Nephron (organoid): ENCODE measurements at regions not wholly inside any gene's neighbourhood (a gene's known extent, or its start where the extent isn't known, plus 50 kb on each side); places are given as distances from the start of the nearest gene placed in this dataset.

Experiments used
- H3K27ac Mint-ChIP-seq, 3 experiments: 2 replicates each; pipeline ENCODE4 v1.8.0; 2020; ENCODE audit warnings: mixed read lengths in 3 of 3, mild to moderate bottlenecking in 2 of 3, moderate library complexity in 1 of 3
- H3K27me3 Mint-ChIP-seq: 2 replicates; pipeline ENCODE4 v1.8.0; 2021; ENCODE audit warnings: low read depth, mild to moderate bottlenecking, moderate library complexity, mixed read lengths
- H3K36me3 Mint-ChIP-seq: 2 replicates; pipeline ENCODE4 v1.8.0; 2020; ENCODE audit warnings: low read depth, mixed read lengths
- H3K4me1 Mint-ChIP-seq: 2 replicates; pipeline ENCODE4 v1.8.0; 2020; ENCODE audit warnings: mixed read lengths
- H3K4me3 Mint-ChIP-seq, 3 experiments: 2 replicates each; pipeline ENCODE4 v1.8.0; 2020; ENCODE audit warnings: mild to moderate bottlenecking in 3 of 3, mixed read lengths in 3 of 3, moderate library complexity in 2 of 3
- H3K9me3 Mint-ChIP-seq: 2 replicates; pipeline ENCODE4 v1.8.0; 2020; ENCODE audit warnings: mixed read lengths
- TF ChIP-seq, protein P1 (sequence below), 3 experiments: fragments of 200-600 bp; sonication (generic); IDR thresholded peaks; one replicate each; pipeline ENCODE4 v1.5.0; 2021; ENCODE audit warnings: antibody characterized with exemption in 3 of 3; ENCODE audit not compliant: unreplicated experiment in 3 of 3

DNA sequence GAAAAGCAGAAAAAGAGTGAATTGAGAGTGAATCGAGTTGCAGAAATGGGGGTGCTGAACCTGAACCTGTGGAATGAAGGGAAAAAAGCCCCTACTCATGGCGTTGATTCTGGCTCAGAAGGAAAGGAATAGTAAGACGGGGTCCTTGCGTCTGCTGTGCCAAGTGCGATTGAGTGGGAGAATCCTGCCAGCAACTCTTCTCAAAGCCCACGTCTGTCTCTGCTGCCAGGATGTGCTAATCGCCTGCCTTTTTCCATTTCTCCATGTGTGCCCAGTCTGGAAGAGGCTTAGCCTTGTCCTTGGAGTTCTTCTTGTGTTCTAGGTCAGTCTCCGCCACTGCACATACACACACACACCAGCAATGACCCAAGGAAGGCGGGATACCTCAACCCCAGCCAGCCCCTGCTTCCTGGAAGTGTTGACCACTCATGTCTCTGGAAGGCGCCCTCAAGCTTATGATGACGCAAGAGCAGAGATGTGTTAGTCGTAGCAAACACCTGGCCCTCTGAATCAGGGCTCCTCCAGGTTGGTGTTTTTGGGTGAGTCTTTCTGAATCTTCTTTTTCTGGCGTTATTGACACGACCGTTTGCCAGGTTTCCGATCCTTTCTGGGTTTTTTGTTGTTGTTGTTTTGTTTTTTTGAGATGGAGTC is 262.4 kb upstream of the PROK2 start:
- Mint-ChIP-seq H3K27me3 (peaks cover 22% of the 10 kb centered on the region), H3K4me1 (no peaks in the 10 kb centered on the region), H3K27ac (no peak overlapping the region), H3K36me3 (no peaks in the 10 kb centered on the region), H3K9me3 (no peaks in the 10 kb centered on the region), H3K4me3 (no peak overlapping the region)
- TF ChIP-seq, protein P1, sequence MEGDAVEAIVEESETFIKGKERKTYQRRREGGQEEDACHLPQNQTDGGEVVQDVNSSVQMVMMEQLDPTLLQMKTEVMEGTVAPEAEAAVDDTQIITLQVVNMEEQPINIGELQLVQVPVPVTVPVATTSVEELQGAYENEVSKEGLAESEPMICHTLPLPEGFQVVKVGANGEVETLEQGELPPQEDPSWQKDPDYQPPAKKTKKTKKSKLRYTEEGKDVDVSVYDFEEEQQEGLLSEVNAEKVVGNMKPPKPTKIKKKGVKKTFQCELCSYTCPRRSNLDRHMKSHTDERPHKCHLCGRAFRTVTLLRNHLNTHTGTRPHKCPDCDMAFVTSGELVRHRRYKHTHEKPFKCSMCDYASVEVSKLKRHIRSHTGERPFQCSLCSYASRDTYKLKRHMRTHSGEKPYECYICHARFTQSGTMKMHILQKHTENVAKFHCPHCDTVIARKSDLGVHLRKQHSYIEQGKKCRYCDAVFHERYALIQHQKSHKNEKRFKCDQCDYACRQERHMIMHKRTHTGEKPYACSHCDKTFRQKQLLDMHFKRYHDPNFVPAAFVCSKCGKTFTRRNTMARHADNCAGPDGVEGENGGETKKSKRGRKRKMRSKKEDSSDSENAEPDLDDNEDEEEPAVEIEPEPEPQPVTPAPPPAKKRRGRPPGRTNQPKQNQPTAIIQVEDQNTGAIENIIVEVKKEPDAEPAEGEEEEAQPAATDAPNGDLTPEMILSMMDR (IDR thresholded peaks at IDR 0.05; ENCODE audit: unreplicated experiment in 3 of 3) = no peak

DNA sequence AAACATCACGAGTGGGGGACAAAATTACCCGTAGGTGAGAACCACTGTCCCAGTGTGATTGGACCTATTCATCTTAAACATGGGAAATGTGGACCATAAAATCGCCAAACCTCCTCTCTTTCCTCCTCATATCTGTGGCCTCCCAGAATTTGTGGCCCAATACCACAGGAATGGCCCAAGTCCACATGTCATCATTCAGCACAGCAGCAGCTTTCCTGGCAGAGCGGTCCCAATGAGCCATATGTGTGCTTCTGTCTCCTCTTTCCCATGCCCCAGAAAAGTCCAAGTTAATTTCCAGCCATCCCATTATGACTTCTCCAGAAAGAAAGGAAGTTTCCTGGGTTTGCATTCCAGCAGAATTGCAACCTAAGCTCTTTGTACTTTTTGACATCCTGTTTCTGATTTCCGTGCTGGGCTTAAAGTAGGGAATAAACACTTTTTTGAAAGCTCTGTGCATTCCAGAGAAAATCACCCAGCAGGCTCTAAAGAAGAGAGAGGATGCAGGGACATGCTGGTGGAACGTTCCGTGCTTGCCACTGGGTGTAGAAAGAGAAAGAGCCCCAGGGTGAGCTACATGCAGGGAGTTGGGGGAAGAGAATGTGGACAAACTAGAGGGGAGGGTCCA is 259.4 kb upstream of the PROK2 start:
- TF ChIP-seq, protein P1 (IDR thresholded peaks at IDR 0.05; ENCODE audit: unreplicated experiment in 3 of 3) = no peak
- Mint-ChIP-seq H3K27ac (no peak overlapping the region), H3K9me3 (no peaks in the 10 kb centered on the region), H3K4me3 (no peak overlapping the region), H3K27me3 (peaks cover 30% of the 10 kb centered on the region), H3K4me1 (no peaks in the 10 kb centered on the region), H3K36me3 (no peaks in the 10 kb centered on the region)

DNA sequence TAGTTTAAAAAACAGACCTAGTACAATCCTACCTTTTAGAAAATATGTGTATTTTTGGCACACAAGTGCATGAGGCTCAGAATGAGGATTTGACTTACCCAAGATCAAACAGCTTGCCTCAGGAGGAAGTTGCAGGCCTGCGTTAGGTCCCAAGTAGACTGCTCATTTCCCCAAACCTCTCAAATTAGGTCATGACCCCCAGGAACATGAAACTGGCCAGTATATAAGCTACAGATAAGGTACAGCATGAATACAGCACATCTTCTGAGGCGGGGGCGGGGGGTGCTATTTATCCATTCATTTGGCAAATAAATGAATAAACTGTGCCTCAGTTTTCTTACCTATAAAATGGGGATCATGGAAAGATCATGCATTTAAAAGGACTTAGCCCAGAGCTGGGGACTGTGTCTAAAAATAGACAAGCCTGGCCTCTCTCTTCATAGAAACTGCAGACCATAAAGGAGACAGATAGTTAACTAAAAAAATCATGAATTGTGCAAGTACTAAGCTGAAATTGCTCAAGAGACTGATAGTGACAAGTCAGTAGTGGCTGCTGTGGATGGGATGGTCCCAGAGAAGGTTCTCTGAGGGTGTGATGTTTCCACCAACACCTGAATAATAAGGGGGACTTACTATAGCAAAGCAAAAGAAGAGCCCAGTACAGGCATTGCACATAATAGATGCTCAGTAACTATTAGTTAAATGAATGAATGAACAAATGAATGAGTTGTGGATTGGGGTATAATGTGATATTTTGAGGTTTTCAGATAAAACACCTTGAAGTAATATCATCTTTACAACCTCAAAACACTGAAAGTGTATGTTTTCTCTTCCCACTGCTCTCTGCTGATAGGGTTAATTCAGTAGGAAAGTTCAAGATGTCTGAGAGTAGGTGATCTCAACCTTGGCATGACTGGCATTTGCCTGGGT is 258.5 kb upstream of the PROK2 start:
- H3K27ac Mint-ChIP-seq = no peak overlapping the region
- peaks cover 33% of the 10 kb centered on the region for H3K27me3 Mint-ChIP-seq
- H3K4me3 Mint-ChIP-seq = no peak overlapping the region
- H3K4me1 Mint-ChIP-seq = no peaks in the 10 kb centered on the region
- no peaks in the 10 kb centered on the region for H3K9me3 Mint-ChIP-seq
- H3K36me3 Mint-ChIP-seq = no peaks in the 10 kb centered on the region
- TF ChIP-seq, protein P1 (IDR thresholded peaks at IDR 0.05; ENCODE audit: unreplicated experiment in 3 of 3) = no peak

DNA sequence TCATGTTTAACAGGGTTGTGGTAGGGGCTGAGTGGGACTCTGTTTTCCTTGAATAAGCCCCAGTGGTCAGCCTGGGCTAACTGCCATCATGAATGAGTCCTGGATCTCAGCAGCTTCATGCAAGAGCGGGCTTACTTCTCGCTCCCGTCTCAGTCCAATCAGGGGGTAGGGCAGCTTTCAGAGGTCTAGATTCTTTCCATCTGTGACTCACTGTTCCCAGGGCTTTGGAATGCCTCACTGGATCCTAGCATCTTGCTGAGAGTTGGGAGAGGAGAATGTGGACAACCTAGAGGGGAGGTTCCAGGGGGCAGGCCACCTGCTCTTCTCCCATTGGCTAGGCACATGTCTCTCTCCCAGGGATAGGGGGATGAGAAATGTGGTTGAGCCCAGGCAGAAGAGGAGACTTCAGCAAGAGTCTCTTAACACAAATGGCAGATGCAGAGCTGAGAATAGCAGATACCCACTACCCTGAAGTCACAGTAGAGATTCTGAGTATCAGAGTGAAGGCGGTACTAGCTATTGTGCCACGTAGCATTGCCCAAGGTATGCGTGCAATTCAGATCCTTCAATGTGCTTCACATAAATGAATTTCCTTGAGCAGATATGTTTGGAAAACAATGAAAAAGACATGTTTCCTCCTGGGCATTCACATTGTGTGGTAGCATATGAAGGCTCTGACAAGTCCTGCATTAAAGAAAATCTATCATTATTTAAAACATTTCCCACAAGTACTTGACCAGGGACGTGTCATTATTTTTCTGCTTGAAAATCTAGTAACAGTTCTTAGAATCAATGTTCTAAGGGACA is 257.7 kb upstream of the PROK2 start:
- Mint-ChIP-seq H3K36me3 (no peaks in the 10 kb centered on the region), H3K4me1 (no peaks in the 10 kb centered on the region), H3K27ac (no peak overlapping the region), H3K9me3 (peaks cover under 1% of the 10 kb centered on the region), H3K4me3 (no peak overlapping the region), H3K27me3 (peaks cover 39% of the 10 kb centered on the region)
- TF ChIP-seq, protein P1 (IDR thresholded peaks at IDR 0.05; ENCODE audit: unreplicated experiment in 3 of 3) = no peak

DNA sequence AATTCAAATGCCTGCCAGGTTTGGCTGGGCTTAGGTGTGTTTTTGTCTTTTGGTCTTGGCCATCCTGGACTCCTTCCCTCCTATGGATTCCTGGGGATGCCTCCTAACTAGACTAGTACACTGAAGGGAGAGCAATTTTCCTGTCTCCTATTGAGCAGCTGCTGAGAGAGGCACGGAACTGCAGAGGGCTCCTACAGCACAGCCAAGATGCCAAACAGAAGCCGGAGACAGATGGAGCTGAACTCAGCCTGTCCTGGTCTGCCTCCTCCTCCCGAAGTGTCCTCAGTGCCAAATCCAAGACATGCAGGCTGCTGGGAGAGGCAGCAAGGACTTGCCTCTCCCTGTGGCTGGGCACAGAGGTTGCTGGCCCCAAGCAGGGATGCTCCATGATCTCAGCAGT is 256.6 kb upstream of the PROK2 start:
- H3K4me3 Mint-ChIP-seq = no peak overlapping the region
- no peak overlapping the region for H3K27ac Mint-ChIP-seq
- TF ChIP-seq, protein P1 (IDR thresholded peaks at IDR 0.05; ENCODE audit: unreplicated experiment in 3 of 3) = no peak
- peaks cover 3% of the 10 kb centered on the region for H3K9me3 Mint-ChIP-seq
- no peaks in the 10 kb centered on the region for H3K36me3 Mint-ChIP-seq
- H3K27me3 Mint-ChIP-seq = peaks cover 32% of the 10 kb centered on the region
- H3K4me1 Mint-ChIP-seq = no peaks in the 10 kb centered on the region
